GM12878 (cell line): ENCODE measurements at regions not wholly inside any gene's neighbourhood (a gene's known extent, or its start where the extent isn't known, plus 50 kb on each side); places are given as distances from the start of the nearest gene placed in this dataset.

Source experiments
- ATAC-seq: fragments of 200-7000 bp; cut with Tn5 transposase; 3 replicates; pipeline ENCODE4 v1.9.1; 2020; ENCODE audit warnings: mild to moderate bottlenecking, moderate library complexity
- BruUV-seq: library from RNA; stranded (reverse); fragments of 400-500 nt; replicated peaks from 2 replicates; lab custom pipeline; 2021; lab: Mats Ljungman, UMichigan
- CTCF ChIA-PET: fragments of 300-600 bp; sonication (Branson Sonifier 250); formaldehyde crosslinking; extraction: SDS; loops from one replicate; lab custom pipeline; 2021; ENCODE audit warnings: inconsistent platforms; lab: Yijun Ruan, JAX
- POLR2A ChIA-PET: fragments of 350-600 bp; formaldehyde crosslinking; extraction: SDS; loops from one replicate; lab custom pipeline; 2021; ENCODE audit warnings: inconsistent platforms; lab: Charles Lee
- RAD21 ChIA-PET: fragments of 300-600 bp; sonication (Branson Sonifier 250); formaldehyde crosslinking; loops from one replicate; lab custom pipeline; 2023; ENCODE audit warnings: antibody characterized with exemption; ENCODE audit not compliant: unreplicated experiment; lab: Charles Lee
- SMC1A ChIA-PET: fragments of 300-600 bp; sonication (Branson Sonifier 250); formaldehyde crosslinking; loops from one replicate; lab custom pipeline; 2023; ENCODE audit not compliant: unreplicated experiment, uncharacterized antibody; lab: Charles Lee
- DNase-seq: peaks from one replicate; pipeline ENCODE4 v3.0.0-alpha.2; 2011; ENCODE audit warnings: low read depth, low spot score
- FAIRE-seq: peaks from 3 replicates; lab custom pipeline; 2011; peaks lifted over from hg19 to GRCh38; lab: Jason Lieb, UNC
- H2AFZ ChIP-seq: 2 replicates; pipeline ENCODE4 v1.6.0; 2011; ENCODE audit warnings: low read depth, low read length, control low read depth; ENCODE audit not compliant: control insufficient read depth
- H3K27ac ChIP-seq: 2 replicates; pipeline ENCODE4 v1.5.1; 2011; ENCODE audit warnings: control low read depth; ENCODE audit not compliant: control insufficient read depth, insufficient read depth
- H3K27me3 ChIP-seq, 2 experiments: replicated peaks in 1 of 2; 2 replicates each; pipeline versions ENCODE4 v1.6.0 to v1.6.1; 2011; ENCODE audit warnings: low read length in 1 of 2; ENCODE audit not compliant: control insufficient read depth in 2 of 2, insufficient read depth in 2 of 2
- H3K36me3 ChIP-seq, 2 experiments: 2 replicates each; pipeline ENCODE4 v1.5.1; 2011; ENCODE audit warnings: low read length in 1 of 2; ENCODE audit not compliant: control insufficient read depth in 2 of 2, insufficient read depth in 2 of 2
- H3K4me1 ChIP-seq: 2 replicates; pipeline ENCODE4 v1.6.1; 2011; ENCODE audit warnings: mild to moderate bottlenecking, low read length, moderate library complexity, mixed read lengths; ENCODE audit not compliant: control insufficient read depth, insufficient read depth
- H3K4me2 ChIP-seq: 2 replicates; pipeline ENCODE4 v1.6.0; 2011; ENCODE audit warnings: control low read depth; ENCODE audit not compliant: control insufficient read depth, insufficient read depth
- H3K4me3 ChIP-seq: fragments of 200-600 bp; sonication (generic); 2 replicates; pipeline ENCODE4 v1.5.1; 2016
- H3K79me2 ChIP-seq: 2 replicates; pipeline ENCODE4 v1.6.0; 2011; ENCODE audit warnings: low read length; ENCODE audit not compliant: control insufficient read depth, insufficient read depth
- H3K9ac ChIP-seq: 2 replicates; pipeline ENCODE4 v1.8.0; 2011; ENCODE audit warnings: low read length, control low read depth, mixed read lengths; ENCODE audit not compliant: control insufficient read depth, insufficient read depth
- H3K9me3 ChIP-seq: replicated peaks from 3 replicates; pipeline ENCODE4 v1.5.1; 2011; ENCODE audit warnings: mild to moderate bottlenecking, low read length; ENCODE audit not compliant: control insufficient read depth, insufficient read depth
- H4K20me1 ChIP-seq: 2 replicates; pipeline ENCODE4 v1.6.0; 2011; ENCODE audit not compliant: control insufficient read depth, insufficient read depth
- FOXK2 ChIP-seq: fragments of 450-650 bp; IDR thresholded peaks from 2 replicates; pipeline ENCODE4 v1.6.1; 2017; ENCODE audit warnings: mild to moderate bottlenecking, moderate library complexity
- IKZF2 ChIP-seq, 2 experiments: fragments of 450-650 bp; IDR thresholded peaks; 2 replicates each; pipeline ENCODE4 v1.6.1; 2017; ENCODE audit warnings: mild to moderate bottlenecking in 2 of 2, moderate library complexity in 2 of 2
- JUNB ChIP-seq: IDR thresholded peaks from 2 replicates; pipeline ENCODE4 v1.6.1; 2016; ENCODE audit warnings: antibody characterized with exemption, mild to moderate bottlenecking
- MXI1 ChIP-seq: fragments of 150-350 bp; IDR thresholded peaks from 2 replicates; pipeline ENCODE4 v1.6.1; 2011; ENCODE audit warnings: low read depth, mild to moderate bottlenecking, inconsistent platforms, low read length, improper control_type of control experiment
- POU2F2 ChIP-seq: IDR thresholded peaks from 3 replicates; pipeline ENCODE4 v1.6.1; 2011; ENCODE audit warnings: low read depth, mild to moderate bottlenecking, low read length, borderline replicate concordance
- RELB ChIP-seq: fragments of 450-650 bp; IDR thresholded peaks from 2 replicates; pipeline ENCODE4 v1.6.1; 2017; ENCODE audit warnings: low read depth, mild to moderate bottlenecking, moderate library complexity
- WGBS: methylation state at CpG from one replicate; pipeline ENCODE4 v1.1.6; 2016; ENCODE audit warnings: low lambda C conversion rate; ENCODE audit not compliant: insufficient replicate concordance, insufficient coverage; ENCODE audit errors: missing lambda C conversion rate; 5-methylcytosine and 5-hydroxymethylcytosine counted together
- in situ Hi-C: fragments of 300-500 bp; cut with MboI; formaldehyde crosslinking; loops from 9 replicates; pipeline ENCODE4 v1.14.3; 2018; ENCODE audit warnings: mixed read lengths
- intact Hi-C: fragments of 100-400 bp; cut with micrococcal nuclease; formaldehyde crosslinking; loops from one replicate; pipeline ENCODE4 v1.14.2; 2022; ENCODE audit not compliant: unreplicated experiment

DNA sequence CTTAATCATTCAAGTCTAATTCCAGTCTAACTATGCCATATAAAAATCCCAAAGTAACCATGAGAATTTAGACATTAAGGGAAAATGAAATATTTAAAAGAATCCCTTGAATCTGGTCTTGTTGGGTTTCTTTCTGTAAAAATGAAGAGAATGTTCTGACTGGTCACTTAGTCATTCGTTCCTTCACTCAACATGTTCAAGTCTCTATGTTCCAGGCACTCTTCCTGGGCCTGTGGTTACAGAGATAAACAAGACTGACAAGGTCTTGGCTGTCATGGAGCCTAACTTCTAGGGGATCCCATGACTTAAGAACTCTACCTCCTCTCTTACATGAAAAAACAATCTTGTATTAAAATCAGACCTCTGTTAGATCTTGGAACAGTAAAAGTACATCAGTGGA, 638.6 kb upstream of the TBL1XR1 start (continued):
- no peak for TF ChIP-seq POU2F2
- no peak for TF ChIP-seq FOXK2
- TF ChIP-seq IKZF2 (IDR thresholded peaks at IDR 0.05): no peak

GRCh38 chr3:177836671-177837070, 639.4 kb upstream of the TBL1XR1 start:
- H4K20me1 ChIP-seq: no peaks in the 10 kb centered on the region
- CTCF ChIA-PET: no interaction called here
- 44% methylated on average over 5 of the region's 5 CpGs for WGBS
- ATAC-seq (no peak), DNase-seq (no peak), FAIRE-seq (no peak)
- TF ChIP-seq JUNB (no peak), RELB (no peak), MXI1 (no peak)
- H2AFZ ChIP-seq: no peak overlapping the region
- H3K9ac ChIP-seq: no peak overlapping the region
- H3K9me3 ChIP-seq: no peaks in the 10 kb centered on the region
- no peak overlapping the region for H3K4me3 ChIP-seq
- H3K79me2 ChIP-seq: no peaks in the 10 kb centered on the region
- RAD21 ChIA-PET: no interaction called here
- no peak overlapping the region for H3K4me2 ChIP-seq
- SMC1A ChIA-PET: no interaction called here
- no peaks in the 10 kb centered on the region for H3K4me1 ChIP-seq
- no peaks in the 10 kb centered on the region for H3K36me3 ChIP-seq
- H3K27ac ChIP-seq: no peak overlapping the region
- no peaks in the 10 kb centered on the region; a peak in 1 of 4 replicates for H3K27me3 ChIP-seq
- POLR2A ChIA-PET: no interaction called here
- in situ Hi-C loops (no loop called here), intact Hi-C loops (no loop called here)
- BruUV-seq: no TSS peak
